GM19467 (cell line): ENCODE measurements at regions not wholly inside any gene's neighbourhood (a gene's known extent, or its start where the extent isn't known, plus 50 kb on each side); places are given as distances from the start of the nearest gene placed in this dataset.

Source experiments
- ATAC-seq: cut with Tn5 transposase; IDR thresholded peaks from one replicate; pipeline ENCODE4 v1.9.1; 2021; ENCODE audit warnings: mild to moderate bottlenecking, moderate library complexity; ENCODE audit not compliant: unreplicated experiment

- no peak for ATAC-seq
Observed at GRCh38 chr12:92468358-92469020, 234.3 kb upstream of the PLEKHG7 start.

- no peak for ATAC-seq
Observed at GRCh38 chr12:92467886-92468285, 234.9 kb upstream of the PLEKHG7 start.

DNA sequence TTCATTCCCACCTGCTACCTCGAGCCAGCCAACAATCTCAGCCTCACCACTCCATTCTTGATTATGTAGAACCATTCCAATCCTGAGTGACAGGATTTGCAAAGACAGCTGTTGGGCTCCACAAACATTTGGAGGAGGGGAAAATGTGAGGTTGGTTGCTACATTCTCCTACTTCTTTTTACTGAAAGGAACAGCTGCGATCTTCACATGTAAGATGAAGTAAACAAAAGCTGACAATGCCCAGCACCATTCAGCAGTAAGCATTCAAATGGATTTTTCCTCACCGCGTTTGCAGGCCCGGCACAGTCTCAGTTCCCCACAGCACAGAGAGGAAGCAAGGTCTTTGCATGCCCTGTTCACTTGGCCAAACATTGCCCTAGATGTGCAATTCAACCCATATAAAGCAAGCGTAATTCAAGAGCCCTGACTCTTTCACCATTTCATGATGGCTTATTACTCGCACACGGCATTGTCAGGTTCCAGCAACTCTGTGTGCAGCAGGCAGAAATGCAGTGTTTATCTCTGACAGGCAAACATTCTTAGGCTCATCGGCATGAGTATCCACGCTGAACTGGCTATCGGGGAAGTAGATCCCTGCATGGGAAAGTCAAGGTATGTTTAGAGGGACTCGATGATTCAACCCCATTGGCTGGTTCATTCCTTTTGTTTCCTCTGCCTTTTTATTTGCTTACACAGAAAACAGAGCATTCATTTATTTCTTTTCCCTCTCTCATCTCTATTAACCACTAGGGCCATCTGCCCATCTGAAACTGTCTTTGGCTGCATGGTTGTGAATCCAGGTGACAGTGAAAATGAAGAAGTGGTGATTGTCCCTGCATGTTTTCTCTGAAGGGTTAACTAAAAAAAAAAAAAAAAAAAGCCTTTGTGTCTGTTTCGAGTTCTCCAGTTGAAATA, 236.1 kb upstream of the PLEKHG7 start:
- ATAC-seq: peak; percentile 34

DNA sequence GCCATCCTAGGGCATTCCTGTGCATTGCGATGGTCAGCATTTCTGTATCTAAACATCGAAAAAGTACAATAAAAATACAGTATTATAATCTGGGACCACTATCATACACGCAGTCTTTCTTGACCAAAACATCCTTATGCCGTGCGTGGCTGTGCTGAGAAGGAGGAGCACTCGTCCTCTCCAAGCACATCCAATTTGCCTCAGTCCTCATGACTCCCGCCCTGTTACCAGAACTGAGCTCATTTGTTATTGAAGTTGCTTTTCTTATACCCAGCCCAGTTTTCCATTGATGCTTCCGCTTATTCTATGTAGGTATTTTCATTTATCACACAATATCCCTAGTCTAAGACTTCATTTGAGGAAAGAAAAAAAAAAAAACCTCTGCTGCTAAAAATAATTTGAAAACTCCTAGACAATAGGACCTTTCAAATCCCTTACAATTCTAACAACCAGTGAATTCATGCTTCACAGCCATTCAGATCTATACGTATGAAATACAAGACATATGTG, 236.9 kb upstream of the PLEKHG7 start:
- no peak for ATAC-seq

DNA sequence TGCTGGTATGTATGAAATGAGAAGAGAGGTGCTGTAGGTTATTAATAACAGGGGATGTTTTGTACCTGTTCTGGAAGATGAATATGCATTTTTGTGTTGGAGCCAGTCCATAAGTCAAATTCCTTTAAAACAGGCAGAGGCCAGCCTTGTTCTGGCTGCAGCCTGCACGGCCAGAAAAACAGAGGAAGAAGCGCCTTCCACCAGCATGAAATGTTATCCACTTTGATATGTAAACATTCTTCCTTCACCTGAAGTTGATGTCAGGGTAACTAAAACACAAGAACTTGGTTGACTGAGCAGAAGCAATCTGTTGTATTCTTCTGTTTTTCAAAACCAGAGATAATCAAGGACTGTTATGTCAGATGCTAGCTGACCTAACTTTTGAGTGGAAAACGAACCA, 237.9 kb upstream of the PLEKHG7 start:
- no peak for ATAC-seq

DNA sequence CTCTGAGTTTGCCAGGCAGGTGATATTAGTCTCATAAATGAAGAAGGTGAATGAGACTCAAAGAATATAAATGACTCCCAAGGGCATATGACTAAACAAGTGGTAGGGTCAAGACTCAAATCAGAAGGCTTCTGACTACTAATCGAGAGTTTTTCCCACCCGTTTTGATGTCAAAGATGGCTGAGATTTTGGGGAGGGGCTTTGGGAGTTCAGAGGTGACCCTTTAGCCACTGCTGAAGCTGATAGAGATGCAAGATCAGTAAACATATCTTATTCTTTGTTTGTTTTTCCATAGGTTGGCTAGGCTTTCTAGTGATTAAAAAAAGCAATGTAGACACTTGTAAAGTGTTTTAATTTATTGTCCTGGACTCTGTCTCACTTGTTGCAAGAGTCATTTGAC, 239.6 kb upstream of the PLEKHG7 start:
- no peak for ATAC-seq

DNA sequence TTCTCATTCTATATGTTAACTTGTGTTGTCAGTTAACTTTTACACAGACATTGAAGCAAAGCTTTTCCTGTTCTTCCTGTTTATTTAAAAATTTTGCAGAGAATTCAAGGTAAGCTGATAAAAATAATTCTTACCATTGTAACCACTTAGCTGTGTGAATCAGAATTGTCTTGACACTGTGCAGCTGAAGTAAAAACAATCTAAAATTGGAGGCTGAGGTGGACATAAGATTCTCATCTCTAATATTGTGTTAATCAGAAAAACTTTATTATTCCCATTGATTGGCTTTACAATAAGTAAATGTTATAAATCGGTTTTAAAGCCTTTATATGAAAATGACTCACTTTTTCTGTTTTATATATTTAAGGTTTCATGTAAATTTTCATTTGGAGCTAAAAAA, 240.3 kb upstream of the PLEKHG7 start:
- no peak for ATAC-seq

- ATAC-seq: peak; percentile 59
Observed at GRCh38 chr12:92462049-92462448, 240.7 kb upstream of the PLEKHG7 start.

DNA sequence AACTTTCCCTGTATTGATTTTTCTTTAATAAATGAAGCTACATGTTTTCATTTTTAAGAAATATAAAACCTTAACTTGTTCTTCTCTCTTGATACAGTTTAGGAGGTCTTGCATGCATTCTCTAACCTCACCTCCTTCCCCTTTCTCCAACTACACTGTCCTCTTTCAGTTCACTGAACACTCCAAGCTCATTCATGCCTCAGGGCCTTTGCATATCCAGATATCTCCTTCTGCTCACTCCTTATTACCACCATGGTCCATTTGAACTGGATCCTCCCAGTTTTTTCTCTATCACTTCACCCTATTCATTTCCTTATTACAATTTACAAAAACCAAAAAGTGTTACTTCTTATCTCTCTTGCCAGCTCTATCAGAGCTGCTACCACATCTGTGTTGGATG, 242.9 kb upstream of the PLEKHG7 start:
- ATAC-seq: no peak

DNA sequence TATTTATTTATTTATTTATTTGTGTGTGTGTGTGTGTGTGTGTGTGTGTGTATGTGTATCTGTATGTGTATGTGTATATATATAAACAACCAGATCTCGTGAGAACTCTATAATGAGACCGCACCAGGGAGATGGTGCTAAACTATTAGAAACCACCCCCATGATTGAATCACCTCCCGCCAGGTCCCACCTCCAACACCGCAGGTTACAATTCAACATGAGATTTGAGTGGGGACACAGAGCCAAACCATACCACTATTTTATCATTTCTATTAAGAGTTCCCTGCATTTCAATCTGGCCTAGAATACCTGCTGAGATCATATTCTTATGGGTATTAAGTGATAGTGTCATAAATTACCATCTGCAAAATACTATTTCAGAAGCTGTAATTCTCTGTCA, 243.8 kb upstream of the PLEKHG7 start:
- ATAC-seq: no peak

GRCh38 chr12:92457458-92458180, 245.2 kb upstream of the PLEKHG7 start:
- ATAC-seq: no peak

GRCh38 chr12:92452763-92453162, 250.0 kb upstream of the PLEKHG7 start:
- no peak for ATAC-seq

GRCh38 chr12:92446083-92446460, 256.7 kb upstream of the PLEKHG7 start:
- ATAC-seq: no peak

- peak; percentile 87 for ATAC-seq
Observed at GRCh38 chr12:92445253-92446082, 257.3 kb upstream of the PLEKHG7 start.

- ATAC-seq: peak; percentile 34
Observed at GRCh38 chr12:92444763-92445162, 258.0 kb upstream of the PLEKHG7 start.

- no peak for ATAC-seq
Observed at GRCh38 chr12:92442782-92443181, 260.0 kb upstream of the PLEKHG7 start.

GRCh38 chr12:92440072-92440471, 262.7 kb upstream of the PLEKHG7 start:
- no peak for ATAC-seq

DNA sequence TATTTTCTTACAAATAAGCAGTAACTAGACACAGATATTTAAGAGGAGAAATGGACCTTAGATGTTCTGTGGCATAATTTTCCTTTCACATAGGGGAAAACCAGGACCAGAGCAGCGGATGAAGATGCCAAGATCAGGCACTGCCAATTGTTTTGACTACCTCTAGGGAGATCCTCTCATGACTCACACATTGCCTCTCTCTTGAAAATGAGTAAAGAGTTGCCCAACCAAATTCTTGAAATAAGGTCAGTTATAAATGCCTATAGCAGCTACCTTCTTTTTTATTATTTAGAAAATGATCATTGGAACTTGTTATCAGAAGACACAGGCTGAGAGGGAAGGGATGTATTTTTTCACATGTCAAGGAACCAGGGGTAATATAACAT, 263.4 kb upstream of the PLEKHG7 start:
- ATAC-seq: no peak

DNA sequence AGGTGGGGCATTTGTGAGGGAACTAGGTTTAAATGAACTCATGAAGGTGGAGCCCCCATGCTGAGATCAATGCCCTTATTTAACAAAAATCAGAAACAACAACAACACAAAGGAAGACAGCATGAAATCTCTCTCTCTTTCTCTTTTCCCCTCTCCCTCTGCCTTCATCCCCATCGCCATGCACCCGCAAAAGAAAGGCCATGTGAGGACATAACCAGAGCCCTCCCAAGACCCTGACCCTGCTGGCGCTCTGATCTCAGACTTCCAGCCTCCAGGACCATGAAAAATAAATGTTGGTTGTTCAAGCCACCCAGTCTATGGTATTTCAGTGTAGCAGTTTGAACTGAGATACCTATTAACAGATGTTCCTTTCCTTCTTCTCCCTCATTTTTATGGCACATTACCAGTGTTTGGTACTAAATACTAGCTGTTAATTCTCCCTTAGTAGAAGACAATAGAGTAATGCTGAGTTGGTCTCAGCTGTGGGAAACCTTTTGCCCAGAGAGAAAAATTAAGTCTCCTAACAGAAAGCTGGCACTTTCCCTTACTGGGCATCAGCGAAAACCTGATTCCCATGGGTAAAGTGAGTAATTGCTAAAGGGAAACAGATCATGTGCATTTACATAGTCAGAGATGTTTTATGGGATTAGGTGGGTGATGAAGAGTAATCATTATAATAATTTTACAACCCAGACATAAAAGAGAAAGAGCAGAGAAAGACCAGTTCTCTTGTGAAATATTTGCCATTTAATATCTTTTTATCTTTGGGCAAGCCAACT, 264.0 kb upstream of the PLEKHG7 start:
- no peak for ATAC-seq

DNA sequence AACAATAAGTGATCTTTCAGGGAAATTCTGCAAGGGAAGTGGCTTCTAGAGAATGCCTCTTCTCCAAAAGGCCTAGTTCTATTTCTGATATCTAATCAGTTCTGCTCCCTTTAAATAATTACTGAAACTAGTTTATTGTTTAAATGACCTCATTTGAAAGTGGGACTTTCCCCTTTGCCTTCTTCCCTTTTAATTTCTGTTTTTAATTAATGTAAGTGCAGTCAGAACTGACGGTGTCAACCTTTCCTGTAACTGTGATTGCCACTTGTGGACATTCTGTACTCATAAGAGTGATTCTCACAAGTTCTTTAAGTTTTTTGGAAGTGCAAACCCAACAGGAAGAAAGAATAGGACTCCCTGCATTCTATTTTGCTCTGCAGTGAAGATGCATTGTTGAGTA, 265.3 kb upstream of the PLEKHG7 start:
- ATAC-seq: no peak
